ENCODE measurements at regions not wholly inside any gene's neighbourhood (a gene's known extent, or its start where the extent isn't known, plus 50 kb on each side); places are given as distances from the start of the nearest gene placed in this dataset.
"Not testable (repeated sequence)": the region's sequence is repeated elsewhere in the genome, so short reads cannot be mapped to it uniquely, and the experiment has no call there.

DNA sequence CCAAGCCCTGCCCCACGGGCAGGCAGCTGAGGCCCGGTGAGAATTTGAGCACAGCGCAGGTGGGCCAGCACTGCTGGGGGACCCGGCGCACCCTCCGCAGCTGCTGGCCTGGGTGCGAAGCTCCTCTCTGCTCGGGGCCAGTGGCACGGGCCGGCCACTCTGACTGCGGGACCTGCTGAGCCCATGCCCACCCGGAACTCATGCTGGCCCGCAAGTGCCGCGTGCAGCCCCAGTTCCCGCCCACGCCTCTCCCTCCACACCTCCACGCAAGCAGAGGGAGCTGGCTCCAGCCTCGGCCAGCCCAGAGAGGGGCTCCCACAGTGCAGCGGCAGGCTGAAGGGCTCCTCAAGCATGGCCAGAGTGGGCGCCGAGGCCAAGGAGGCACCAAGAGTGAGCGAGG, 190.1 kb upstream of the IGFBP7 start:
- not testable (repeated sequence) for DNase-seq

DNA sequence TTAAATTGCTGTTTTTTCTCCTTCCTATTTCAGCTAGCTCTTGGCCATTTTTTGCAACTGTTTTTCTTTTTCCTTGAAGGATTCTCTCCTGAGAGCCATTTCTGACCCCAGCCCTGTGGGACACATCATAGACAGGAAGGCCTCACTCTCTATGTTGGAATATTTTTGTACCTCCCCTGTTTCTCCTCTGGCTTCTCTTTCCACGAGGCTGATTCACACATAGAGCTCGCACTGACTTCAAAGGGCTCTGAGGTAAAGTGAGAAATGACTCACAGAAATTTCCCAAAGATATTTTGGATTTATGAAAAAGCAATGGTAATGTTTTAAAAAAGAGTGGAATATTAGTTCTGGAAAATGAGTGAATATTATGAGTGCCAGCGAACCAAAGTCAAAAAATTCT, 181.7 kb upstream of the IGFBP7 start:
- no peak for DNase-seq

DNA sequence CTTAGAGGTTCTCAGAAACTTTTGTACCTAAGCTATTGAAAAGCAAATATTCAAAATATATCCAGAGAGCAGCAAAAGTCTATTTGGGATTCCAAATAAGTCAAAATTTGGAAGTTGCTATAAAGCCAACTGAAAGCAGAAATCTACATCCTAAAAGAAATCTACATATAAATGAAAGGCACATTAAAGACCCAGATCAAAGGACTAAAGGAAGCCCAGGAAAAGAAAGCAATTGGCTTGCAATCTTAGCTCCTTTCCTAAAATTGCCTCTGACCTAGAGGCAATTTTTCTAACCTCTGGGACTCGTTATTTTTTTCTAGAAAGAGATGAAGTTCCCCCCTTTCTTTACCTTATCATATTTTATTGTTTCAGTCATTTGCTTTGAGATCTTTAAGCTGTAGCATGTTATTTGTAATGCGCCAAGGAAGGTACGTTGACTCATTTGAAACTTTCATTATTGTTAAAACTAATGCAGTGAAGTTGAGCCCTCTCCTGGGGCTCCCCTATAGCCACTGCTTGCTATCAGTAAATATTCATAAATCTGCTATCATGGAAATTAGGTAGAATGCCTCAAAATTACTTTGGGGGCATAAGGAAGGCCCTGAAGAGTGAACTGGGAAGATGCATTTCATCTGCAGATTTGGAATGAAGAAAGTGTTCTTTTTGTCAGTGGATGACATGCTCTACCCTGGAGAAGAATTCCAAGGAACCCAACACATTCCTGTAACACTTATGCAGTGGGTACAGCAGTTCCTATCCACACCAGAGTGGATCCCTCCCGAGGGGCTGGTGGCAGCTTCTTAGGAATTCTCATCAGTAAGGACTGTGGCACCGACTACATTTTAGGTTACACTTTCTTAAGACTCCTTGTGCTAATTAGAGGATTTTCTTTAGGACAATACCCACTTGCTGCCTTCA, 177.8 kb upstream of the IGFBP7 start:
- DNase-seq = no peak

DNA sequence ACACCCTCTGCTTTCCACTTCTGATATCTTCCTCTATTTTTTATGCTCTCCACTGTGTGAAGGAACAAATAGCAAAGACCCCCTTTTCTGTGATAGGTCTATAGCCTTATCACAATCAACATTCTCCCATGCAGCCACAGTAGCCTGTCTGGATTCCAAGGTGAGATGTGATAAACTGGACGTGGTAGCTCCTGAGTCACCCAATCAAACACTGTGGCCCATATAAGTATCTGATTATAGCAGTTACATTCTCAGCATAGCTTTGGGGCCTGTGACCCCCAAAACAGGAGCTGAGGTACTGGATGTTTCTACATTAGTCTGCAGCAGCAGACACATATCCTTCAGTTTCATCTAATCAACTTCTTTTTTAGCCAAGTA, 172.7 kb upstream of the IGFBP7 start:
- DNase-seq = no peak

DNA sequence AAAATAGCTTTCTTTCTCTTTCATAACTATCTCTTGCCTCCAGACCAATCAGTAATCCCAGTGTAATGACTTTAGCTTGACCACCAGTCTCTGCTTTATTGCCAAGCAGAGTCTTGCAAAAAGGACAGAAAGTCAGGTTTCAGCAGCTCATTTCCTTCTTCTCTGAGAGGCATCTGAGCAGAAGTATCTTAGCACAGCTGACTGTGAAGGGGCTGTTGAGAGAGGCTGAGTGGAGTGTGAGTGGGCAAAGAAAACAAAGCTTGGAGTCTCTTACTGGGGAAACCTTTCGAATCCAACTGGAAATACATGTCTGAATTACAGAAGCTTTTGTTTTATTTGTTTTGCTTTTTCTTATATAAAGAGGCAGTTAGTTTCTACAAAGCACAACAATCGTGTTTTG, 170.3 kb upstream of the IGFBP7 start:
- no peak for DNase-seq

DNA sequence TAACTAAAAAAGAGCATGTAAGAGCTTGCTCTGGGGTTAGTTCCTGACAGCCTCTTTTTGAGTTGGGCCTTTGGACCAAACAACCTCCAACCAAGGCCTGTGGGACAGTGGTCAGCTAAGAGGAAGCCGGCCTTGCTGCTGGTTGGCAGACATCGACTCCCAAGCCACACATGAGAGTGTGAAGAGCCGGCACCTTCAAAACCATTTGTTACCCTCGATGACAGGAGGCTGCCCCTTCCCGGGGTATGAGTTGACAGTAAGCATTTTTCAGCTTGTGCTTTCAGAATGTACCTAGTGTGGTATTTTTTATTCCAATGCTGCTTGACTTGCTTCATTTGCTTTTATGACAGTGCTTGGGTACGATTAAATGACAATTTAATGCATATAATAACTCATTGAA, 168.6 kb upstream of the IGFBP7 start:
- no peak for DNase-seq

DNA sequence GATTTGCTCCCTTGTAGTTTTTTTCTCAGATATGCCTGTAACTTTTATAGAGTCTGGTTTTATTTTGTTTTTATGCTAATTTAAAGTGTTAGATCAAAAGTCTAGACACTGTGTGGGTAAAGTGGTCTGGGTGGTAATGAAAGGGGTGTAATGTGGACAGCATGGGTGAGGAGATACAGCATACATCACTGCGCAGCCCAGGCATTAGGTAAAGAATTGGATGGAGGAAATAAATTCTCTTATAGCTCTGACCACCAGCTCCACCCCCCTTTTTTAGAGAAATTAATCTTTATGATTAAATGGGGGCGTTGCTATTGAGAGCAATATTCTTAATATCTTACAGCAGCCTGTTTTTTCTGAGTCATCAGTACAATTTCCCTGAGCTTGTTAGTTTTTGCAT, 163.9 kb upstream of the IGFBP7 start:
- DNase-seq = no peak

DNA sequence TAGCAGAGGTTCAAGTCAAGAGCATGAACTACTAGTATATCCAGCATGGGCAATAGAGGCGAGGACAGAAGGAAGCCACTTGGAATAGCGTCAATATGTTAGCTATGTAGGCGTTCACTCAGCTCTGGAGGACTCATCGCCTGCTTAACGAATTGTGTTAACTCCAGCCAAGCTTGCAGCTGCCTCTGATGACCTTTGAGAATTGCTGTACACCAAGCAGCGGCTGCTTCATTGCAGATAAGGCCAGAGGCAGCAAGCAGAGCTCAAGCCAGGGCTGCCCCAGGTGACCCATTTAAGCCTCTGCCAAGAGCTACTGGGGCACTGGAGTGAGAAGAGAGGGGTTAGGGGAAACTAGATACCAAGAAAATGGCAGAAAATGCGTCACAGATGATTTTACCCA, 160.2 kb upstream of the IGFBP7 start:
- DNase-seq = no peak

DNA sequence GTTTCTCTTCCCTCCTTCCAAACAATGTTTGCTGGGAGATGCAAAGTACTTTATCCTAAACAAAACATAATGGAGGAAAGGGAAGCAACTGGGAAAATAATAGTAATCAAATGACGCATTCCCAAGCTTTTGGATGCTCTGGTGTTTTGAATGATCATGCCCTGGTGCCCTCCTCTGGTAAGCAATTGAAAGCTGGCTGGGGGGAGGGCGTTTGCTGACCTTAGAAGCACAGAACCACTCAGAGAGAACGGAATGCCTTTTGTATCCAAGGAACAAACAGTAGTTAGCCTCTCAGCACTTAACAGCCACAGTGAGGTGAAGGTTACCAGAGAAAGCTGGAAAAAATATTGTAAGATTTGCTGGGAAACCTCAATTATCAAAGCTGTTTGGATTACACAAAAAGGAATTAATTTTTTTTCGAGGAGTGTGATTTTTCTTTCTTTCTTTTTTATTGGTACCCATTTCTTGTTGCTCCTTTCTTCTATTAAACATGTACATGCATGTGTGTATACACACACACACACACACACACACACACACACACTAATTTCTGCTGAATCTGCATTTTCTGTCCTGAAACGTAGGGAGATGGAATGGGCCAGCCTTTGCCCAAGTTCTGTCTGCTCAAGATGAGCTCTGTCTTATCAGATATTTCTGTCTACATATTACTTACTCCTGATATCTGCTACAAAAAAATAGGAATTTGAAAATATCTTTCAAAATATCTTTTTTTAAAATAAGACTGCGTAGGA, 155.8 kb upstream of the IGFBP7 start:
- DNase-seq = no peak

DNA sequence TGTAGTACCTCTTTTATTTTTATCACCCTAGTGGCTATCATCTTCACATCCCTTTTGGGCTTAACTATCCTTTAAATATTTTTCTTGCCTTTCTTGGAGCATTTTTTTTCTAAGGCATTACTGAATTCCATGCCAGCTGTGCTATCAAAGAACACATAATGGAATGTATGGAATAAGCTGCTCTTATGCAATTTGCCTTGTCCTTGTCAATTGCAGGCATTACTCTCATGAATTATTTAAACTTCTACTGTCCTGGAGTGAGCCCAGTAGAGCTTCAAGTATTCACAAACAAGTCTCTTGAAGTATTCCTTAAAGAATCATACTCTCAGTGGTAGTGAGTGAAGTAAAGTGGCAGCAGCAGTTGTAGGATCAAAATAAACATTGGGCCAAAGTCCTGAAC, 144.6 kb upstream of the IGFBP7 start:
- DNase-seq = no peak

DNA sequence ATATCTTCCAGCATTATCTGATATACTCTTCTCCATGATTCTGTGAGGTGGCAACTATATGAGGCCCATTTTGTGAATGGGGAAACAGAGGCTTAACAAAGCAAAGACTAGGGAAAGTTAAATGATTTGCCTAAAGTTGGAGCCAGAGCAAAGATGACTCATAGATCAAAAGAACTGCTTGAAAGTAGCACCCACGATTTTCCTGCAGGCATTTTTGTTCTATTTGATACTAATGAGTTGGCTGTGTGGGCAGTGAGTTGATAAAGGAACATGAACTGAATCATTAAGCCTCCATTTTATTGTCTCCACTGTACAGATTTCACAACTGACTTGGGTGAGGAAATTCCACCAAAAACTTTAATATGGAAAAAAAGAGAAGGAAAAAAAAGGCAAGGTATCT, 138.9 kb upstream of the IGFBP7 start:
- DNase-seq = no peak

DNA sequence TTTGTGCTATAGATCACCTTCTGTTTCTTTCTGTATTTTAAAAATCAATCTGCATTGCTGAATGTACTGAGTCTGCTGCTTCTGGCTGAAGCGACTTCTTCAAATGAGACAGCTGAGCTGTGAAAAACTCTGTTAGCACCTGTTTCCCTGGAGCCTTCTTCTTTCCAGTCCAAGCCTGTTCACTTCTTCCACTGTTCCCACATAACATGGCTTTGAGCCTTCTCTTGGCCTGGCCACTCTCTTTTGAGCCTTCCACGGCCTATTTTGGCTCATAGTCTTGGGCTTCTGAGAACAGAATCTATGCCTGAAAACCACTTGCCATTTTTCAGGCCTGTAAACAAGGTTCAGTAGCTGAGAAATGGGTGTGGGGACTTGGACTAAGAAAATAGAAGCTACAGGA, 132.9 kb upstream of the IGFBP7 start:
- no peak for DNase-seq

DNA sequence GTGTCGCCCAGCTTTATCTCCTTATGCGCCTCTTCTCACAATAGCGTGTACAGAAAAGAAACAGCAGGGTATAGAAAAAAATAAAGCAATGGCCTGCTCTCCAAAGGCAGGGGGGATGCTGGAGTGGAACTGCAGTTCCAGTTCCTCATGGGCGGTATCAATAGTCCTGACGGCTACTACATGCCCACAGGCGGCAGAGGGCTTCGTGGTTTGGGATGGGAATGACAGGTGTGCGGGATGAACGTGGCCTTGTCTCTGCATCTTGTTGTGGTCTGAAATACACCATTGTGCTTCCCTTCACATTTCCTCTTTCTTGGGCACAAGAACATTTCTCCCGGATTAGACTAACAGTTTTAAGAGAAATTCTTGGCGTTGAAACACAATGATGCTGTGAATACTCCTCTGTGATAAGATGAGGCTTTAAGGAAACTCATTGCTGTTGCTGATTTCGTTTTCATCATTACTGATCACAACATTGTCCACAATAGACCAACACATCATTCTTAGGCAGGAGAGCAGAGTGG, 124.1 kb upstream of the IGFBP7 start:
- DNase-seq = no peak

DNA sequence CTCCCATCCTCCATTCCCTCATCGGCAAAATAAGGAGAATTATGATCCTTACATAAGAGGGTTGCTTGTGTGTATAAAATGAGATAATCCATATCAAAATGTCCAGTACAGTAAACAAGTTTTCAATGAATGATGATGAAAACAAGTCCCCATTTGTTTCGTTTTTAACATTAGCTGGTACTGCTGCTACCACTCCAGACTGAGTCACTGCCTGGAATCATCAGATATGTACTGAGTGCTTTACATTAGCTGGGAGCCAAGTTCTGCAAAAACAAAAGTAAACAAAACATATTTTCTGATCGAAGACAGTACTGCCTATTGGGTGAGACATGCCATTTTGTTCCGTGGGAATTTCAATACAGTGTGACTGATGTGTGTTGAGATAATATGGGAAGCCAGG, 123.2 kb upstream of the IGFBP7 start:
- DNase-seq = no peak

DNA sequence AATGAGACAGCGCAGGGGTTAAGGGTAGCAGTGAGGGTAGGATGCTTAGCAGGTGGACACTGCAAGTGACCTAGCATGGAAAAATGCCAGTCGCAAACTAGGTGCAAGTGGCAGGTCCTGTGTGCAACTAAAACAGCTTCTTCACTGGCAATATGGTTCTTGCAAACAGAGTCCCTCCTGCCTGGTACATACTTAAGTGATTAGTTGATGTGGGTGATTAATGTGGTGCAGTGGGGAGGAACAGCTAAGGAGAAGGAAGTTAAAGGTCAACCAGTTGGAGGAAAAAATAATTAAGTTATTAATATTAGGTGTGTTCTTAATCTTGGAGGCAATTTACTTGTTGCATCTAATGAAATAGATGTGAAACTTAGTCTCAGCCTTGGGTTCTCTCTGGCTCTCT, 121.6 kb upstream of the IGFBP7 start:
- DNase-seq = no peak

DNA sequence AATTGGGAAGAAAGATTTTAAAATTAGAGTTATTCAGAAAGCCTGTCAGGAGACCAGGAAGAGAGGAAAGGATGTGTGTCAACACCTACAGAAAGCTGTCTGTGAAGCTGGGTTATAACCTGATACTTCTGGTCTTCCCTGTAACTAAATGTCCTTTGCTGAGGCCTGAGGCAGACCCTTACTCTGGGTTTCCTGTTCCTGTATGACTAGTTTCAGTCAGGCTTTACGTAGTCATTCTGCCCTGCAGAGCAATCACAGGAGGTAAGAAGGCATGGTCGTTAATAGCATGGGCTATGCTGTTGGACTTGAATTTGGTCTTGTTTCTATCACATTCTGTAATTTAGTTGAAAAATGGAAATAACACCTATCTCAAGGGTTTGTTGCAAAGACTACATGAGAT, 110.5 kb upstream of the IGFBP7 start:
- DNase-seq = no peak

DNA sequence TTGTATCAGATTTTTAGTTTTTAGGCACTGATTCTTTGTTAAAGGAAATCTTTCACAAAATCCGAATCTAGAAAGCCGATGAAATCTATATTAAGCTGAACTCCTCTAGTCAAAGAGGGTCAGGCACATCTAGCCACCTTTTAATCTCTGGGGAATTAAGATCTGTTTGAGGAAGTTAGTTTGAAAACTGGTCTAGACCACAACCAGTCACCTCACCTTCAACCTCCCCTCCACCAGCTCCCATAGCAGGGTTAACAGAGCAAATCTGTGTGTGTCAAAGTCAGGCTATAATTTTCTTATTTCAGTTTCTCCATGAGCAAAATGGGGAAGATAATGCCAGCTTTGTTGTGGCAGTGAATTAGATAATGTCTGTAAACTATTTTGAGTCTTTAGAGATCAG, 110.0 kb upstream of the IGFBP7 start:
- no peak for DNase-seq

DNA sequence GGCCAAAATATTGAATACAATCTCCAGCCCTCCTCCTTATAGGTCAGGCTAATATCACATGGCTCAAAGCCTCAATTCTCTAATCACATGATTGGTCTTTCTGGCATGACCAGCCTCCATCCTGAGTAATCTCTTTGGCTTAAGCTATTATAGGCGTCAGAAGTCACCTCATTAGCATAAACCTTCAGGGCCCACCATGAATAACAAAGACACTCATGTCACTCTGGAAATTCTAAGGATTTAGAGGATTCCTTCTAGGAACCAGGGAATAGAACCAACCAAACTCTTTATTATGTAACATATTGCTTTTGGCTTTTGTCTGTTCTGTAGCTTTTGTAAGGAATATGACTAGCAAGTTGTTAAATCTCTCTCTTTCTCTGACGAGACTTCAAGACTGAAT, 109.2 kb upstream of the IGFBP7 start:
- no peak for DNase-seq

DNA sequence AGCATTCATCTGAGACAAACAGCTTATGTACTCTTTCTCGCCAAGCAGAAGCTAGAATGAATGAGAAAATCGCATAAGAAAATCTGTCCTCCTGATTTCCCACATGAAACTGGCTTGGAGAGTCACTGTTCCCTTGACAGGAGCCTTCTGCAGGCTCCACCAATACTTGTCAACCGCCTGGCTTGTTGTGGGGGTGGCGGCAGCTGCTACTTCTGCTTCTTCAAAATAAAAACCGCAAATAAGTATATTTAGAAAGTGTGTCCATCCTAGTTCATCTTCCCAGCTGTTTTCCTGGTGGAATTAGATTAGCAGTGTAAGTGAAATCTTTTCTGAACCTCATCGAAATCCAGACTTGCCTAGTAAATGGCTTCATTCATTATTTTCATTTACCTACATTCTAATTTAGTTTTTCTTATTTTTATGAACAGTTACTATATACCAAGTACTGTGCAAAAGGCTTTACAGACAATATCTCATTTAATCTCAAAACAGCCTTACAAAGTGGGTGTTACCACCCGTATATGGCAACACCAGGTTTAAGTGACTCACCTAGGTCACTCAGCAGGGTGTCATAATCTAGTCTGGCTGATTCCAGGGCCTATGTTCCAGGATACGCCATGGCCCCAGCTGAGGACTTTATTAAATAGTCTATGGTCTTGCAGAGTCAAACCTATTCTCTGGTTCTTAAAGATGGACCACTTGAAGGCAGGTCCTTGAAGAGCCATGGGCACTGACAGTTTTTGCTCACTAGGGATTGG, 104.6 kb upstream of the IGFBP7 start:
- DNase-seq = no peak

DNA sequence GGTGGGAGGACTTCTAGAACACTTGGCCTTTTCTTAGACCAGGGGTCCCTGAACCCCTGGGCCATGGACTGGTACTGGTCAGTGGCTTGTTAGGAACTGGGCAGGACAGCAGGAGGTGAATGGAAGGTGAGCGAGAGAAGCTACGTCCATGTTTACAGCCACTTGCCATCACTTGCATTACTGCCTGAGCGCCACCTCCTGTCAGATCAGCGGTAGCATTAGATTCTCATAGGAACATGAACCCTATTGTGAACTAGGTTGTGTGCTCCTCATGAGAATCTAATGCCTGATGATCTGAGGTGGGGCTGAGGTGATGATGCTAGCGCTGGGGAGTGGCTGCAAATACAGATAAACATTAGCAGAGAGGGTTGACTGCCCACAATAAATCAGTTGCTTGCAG, 100.9 kb upstream of the IGFBP7 start:
- DNase-seq = no peak

DNA sequence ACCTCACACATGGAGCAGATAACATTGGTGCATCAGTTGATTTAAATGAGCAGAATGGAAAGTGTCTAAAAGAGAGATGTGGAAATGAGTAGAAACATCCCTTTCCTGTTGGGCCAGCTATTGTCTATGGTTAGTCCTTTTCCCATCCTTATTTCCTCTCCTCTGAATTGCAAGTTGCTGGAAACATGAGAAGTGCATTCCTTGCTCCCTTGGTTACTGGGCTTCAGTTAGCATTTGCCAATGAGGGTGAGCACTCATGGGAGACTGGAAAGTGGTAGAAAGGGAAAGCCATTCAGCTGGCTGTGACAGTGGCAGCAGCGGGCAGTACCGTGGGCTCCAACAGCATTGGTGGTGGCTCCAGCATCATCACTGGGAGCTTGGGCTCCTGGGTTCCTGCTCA, 96.0 kb upstream of the IGFBP7 start:
- DNase-seq = no peak

DNA sequence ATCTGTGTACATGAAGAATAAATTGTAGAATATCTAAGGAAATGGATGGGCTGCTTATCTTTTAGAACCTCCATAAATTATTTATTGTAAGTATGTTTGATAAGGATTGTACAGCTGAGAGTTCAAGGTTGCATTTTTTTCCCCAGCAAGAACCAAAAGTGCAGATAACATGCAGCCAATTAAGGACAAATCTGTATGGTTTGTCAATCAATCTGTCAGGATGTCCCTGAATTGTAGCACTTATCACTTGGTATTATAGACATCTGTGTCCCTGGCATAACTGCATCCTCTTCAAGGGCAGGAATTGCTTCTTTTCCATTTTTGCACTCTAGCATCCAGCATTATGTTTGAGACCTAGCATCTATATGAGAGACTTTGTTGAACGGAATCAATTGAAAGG, 95.4 kb upstream of the IGFBP7 start:
- DNase-seq = no peak

DNA sequence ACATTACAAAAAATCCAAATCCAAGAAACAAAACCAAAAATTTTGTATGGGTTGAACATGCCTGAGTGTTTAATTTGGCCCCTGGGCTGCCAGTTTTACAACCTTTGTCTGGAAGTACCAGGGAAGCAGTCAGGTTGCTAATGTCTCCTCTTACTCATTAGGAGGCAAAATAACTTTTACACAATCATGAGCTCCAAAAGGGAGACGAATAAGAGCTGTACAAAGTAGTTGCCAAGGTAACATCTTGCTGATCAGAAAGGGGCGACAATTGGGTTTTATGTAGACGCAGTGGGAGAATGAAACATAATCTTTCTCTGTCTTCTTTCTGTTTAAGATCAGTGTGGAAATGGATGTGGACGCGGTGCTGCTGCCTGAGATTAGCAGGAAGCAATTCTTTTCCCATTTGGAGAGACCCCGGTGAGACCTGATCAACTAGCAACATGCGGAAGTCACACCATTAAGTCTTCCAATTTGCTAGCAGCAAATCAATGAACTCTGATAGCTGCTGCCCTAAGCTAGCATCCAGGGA, 90.7 kb upstream of the IGFBP7 start:
- DNase-seq = no peak

Measured in stimulated activated CD4-positive, alpha-beta T cell treated with anti-CD3 and anti-CD28 coated beads, Interleukin-4, amount 100 ng/mL, for 1 hour (primary cell).